ENCODE measurements at regions not wholly inside any gene's neighbourhood (a gene's known extent, or its start where the extent isn't known, plus 50 kb on each side); places are given as distances from the start of the nearest gene placed in this dataset.

DNA sequence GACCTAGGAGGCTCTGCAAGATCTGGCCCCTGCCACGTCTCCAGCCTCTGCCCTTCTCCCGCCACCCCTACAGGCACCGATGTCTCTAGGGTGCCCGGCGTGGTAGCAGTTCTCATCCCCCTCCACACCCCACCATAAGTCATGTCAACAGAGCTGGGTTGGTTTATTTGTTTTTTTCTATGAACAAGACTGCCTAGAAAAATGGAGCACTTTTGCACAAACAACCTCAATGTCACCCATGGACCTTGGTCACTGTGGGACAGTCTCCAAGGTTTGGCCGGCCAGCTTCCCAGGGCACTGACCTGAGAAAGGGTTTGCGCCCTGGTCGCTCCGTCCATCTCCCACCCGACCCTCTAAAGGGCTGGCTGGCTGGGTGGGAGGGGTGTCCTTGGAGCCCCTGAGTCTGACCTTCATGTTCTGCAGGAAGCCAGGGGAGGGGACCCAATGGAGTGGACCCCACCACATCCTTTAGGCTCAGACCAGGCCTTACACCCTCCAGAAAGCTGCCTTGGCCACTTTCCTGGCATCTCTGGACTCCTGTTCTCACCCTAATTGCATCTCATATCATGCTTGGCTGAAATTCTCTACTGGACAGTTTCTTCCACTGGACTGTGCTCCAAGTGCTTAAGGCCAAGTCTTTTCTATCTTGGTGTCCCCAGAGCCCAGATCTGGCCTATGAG lies 104.8 kb upstream of the PTPN1 start:
- H3K9me2 ChIP-seq (replicated peaks; ENCODE audit: insufficient read depth, low read length), result no peaks in the 10 kb centered on the region
- no peaks in the 10 kb centered on the region for H3K79me2 ChIP-seq (ENCODE audit: low read length)
- no peak overlapping the region for H3K4me3 ChIP-seq (ENCODE audit: low read length)
- H3K27ac ChIP-seq (ENCODE audit: low read length), result no peak overlapping the region
- H3K4me1 ChIP-seq (ENCODE audit: low read length), result no peaks in the 10 kb centered on the region
- H3K4me2 ChIP-seq (ENCODE audit: low read depth, low read length), result no peak overlapping the region
- peaks cover 75% of the 10 kb centered on the region for H3K27me3 ChIP-seq (replicated peaks; ENCODE audit: insufficient read depth, low read length)
- no peak for TF ChIP-seq EZH2 (optimal IDR thresholded peaks at IDR 0.05; ENCODE audit: low read depth, low read length)
- TF ChIP-seq, protein P1, sequence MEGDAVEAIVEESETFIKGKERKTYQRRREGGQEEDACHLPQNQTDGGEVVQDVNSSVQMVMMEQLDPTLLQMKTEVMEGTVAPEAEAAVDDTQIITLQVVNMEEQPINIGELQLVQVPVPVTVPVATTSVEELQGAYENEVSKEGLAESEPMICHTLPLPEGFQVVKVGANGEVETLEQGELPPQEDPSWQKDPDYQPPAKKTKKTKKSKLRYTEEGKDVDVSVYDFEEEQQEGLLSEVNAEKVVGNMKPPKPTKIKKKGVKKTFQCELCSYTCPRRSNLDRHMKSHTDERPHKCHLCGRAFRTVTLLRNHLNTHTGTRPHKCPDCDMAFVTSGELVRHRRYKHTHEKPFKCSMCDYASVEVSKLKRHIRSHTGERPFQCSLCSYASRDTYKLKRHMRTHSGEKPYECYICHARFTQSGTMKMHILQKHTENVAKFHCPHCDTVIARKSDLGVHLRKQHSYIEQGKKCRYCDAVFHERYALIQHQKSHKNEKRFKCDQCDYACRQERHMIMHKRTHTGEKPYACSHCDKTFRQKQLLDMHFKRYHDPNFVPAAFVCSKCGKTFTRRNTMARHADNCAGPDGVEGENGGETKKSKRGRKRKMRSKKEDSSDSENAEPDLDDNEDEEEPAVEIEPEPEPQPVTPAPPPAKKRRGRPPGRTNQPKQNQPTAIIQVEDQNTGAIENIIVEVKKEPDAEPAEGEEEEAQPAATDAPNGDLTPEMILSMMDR (IDR thresholded peaks at IDR 0.05; ENCODE audit: low read length), result no peak
- no peak for TF ChIP-seq EZH2phosphoT487 (IDR thresholded peaks at IDR 0.05; ENCODE audit: low read length)
- H4K20me1 ChIP-seq (ENCODE audit: insufficient read depth, low read length), result no peaks in the 10 kb centered on the region
- H3K36me3 ChIP-seq (replicated peaks; ENCODE audit: insufficient read depth, low read length), result no peaks in the 10 kb centered on the region
- H3K9me3 ChIP-seq (replicated peaks; ENCODE audit: insufficient read depth, low read length), result no peaks in the 10 kb centered on the region
- no peaks in the 10 kb centered on the region for H3F3A ChIP-seq (ENCODE audit: insufficient read depth, low read length)
- no peak overlapping the region for H3K9ac ChIP-seq (ENCODE audit: low read length)
- DNase-seq, result no peak
- no peak overlapping the region for H2AFZ ChIP-seq (ENCODE audit: low read length)

DNA sequence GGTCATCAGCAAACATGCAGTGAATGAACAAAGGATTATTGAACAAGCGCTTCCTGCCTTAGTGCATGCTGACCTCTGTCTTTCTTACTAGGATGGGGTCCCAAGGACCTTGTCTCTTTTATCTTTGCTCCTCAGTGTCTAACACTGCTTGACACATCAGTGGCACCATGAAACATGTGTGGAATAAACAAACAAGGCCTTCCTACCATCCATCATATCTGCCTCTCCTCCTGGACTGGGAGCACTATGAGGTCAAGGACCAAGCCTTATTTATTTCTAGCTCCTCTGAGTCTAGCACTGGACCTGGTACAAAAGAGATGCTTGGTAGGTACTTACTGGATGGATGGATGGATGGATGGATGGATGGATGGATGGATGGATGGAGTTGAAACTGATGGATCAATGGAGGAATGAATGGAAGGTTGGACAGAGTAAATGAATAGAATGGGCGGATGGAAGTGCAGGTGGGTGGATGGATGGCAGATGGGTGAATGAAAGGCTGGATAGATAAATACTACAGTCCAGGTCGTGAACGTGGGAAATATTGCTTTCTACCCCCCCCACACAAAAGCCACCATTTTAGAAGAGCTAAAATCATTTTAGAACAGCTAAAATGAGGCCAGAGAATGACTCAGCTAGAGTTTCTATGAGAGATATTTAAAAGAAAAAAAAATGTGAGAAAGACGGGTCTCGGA lies 104.1 kb upstream of the PTPN1 start:
- peaks cover 79% of the 10 kb centered on the region for H3K27me3 ChIP-seq (replicated peaks; ENCODE audit: insufficient read depth, low read length)
- no peaks in the 10 kb centered on the region for H3K9me2 ChIP-seq (replicated peaks; ENCODE audit: insufficient read depth, low read length)
- H3K4me2 ChIP-seq (ENCODE audit: low read depth, low read length), result no peak overlapping the region
- no peak overlapping the region for H3K4me3 ChIP-seq (ENCODE audit: low read length)
- H3K36me3 ChIP-seq (replicated peaks; ENCODE audit: insufficient read depth, low read length), result no peaks in the 10 kb centered on the region
- no peak overlapping the region for H3K9ac ChIP-seq (ENCODE audit: low read length)
- no peak overlapping the region for H3K27ac ChIP-seq (ENCODE audit: low read length)
- DNase-seq, result no peak
- H2AFZ ChIP-seq (ENCODE audit: low read length), result no peak overlapping the region
- no peaks in the 10 kb centered on the region for H3F3A ChIP-seq (ENCODE audit: insufficient read depth, low read length)
- H3K4me1 ChIP-seq (ENCODE audit: low read length), result no peaks in the 10 kb centered on the region
- no peak for TF ChIP-seq EZH2 (optimal IDR thresholded peaks at IDR 0.05; ENCODE audit: low read depth, low read length)
- TF ChIP-seq, protein P1 (IDR thresholded peaks at IDR 0.05; ENCODE audit: low read length), result no peak
- TF ChIP-seq EZH2phosphoT487 (IDR thresholded peaks at IDR 0.05; ENCODE audit: low read length), result no peak
- H4K20me1 ChIP-seq (ENCODE audit: insufficient read depth, low read length), result no peaks in the 10 kb centered on the region
- no peaks in the 10 kb centered on the region for H3K79me2 ChIP-seq (ENCODE audit: low read length)
- H3K9me3 ChIP-seq (replicated peaks; ENCODE audit: insufficient read depth, low read length), result no peaks in the 10 kb centered on the region

DNA sequence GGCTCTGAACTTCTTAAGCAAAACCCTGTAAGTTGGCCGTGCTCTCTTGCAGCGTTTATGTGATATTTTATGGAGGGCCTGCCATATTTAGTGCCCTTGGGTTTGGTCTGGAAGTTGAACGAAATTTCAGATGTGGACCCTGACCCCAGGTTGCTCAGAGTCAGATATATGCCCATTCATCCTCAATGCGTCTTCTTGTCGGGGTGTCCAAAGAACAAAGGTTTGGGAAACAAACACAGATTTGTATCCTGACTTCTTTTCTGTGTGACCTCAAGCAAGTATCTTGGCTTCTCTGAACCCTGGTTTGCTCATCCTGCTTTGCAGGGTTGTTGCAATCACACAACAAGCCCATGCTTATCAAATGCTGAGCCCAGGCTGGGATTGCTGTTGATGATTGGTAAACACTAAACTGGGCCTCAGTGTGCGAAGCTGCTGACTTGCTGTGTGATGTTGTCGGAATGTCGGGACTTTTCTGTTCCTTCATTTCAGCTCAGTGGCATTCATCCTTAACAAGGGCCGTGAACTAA lies 103.5 kb upstream of the PTPN1 start:
- peaks cover 84% of the 10 kb centered on the region for H3K27me3 ChIP-seq (replicated peaks; ENCODE audit: insufficient read depth, low read length)
- H3K27ac ChIP-seq (ENCODE audit: low read length), result no peak overlapping the region
- H3K36me3 ChIP-seq (replicated peaks; ENCODE audit: insufficient read depth, low read length), result no peaks in the 10 kb centered on the region
- no peaks in the 10 kb centered on the region for H3K9me2 ChIP-seq (replicated peaks; ENCODE audit: insufficient read depth, low read length)
- no peak for DNase-seq
- no peak overlapping the region for H3K4me2 ChIP-seq (ENCODE audit: low read depth, low read length)
- no peak overlapping the region for H3K4me3 ChIP-seq (ENCODE audit: low read length)
- H3K9me3 ChIP-seq (replicated peaks; ENCODE audit: insufficient read depth, low read length), result no peaks in the 10 kb centered on the region
- H4K20me1 ChIP-seq (ENCODE audit: insufficient read depth, low read length), result no peaks in the 10 kb centered on the region
- no peak overlapping the region for H2AFZ ChIP-seq (ENCODE audit: low read length)
- H3K79me2 ChIP-seq (ENCODE audit: low read length), result no peaks in the 10 kb centered on the region
- TF ChIP-seq, protein P1 (IDR thresholded peaks at IDR 0.05; ENCODE audit: low read length), result no peak
- TF ChIP-seq EZH2phosphoT487 (IDR thresholded peaks at IDR 0.05; ENCODE audit: low read length) (no peak), EZH2 (optimal IDR thresholded peaks at IDR 0.05; ENCODE audit: low read depth, low read length) (no peak)
- no peaks in the 10 kb centered on the region for H3K4me1 ChIP-seq (ENCODE audit: low read length)
- no peak overlapping the region for H3K9ac ChIP-seq (ENCODE audit: low read length)
- H3F3A ChIP-seq (ENCODE audit: insufficient read depth, low read length), result no peaks in the 10 kb centered on the region
